HG02623 (cell line): ENCODE measurements at regions not wholly inside any gene's neighbourhood (a gene's known extent, or its start where the extent isn't known, plus 50 kb on each side); places are given as distances from the start of the nearest gene placed in this dataset.
"Not testable (repeated sequence)": the region's sequence is repeated elsewhere in the genome, so short reads cannot be mapped to it uniquely, and the experiment has no call there.

Source experiments
- ATAC-seq: cut with Tn5 transposase; IDR thresholded peaks from one replicate; pipeline ENCODE4 v1.9.1; 2021; ENCODE audit warnings: moderate library complexity; ENCODE audit not compliant: unreplicated experiment

GRCh38 chr21:5065240-5066211 lies 5455.9 kb upstream of the TPTE start:
- peak; percentile 82 for ATAC-seq

DNA sequence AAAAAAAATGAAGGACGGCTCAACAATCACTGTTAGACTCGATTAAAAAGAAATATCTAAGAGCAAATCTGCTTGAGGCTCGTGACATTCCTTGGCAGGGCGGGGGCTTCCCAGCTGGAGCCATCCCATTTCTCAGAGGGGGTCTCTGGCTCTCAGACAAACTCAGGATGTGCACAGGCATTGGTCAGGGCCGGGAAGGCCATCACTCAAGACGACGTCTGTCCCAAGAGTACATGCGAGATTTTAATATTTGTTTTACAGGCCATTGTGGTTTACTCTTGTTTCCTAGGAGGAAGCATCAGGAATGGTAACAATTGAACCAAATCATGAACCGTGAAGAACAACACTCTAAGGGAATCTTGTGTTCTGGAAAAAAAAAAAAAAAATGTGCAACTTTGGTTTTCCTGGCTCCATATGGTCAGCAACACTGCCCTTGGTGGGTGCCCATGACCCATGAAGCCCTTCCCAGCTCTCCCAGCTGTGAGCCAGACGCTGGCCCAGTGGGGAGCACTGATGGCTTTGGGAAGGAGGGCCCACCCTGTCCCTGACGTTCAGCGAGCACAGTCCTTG lies 5454.6 kb upstream of the TPTE start:
- ATAC-seq = not testable (repeated sequence)

DNA sequence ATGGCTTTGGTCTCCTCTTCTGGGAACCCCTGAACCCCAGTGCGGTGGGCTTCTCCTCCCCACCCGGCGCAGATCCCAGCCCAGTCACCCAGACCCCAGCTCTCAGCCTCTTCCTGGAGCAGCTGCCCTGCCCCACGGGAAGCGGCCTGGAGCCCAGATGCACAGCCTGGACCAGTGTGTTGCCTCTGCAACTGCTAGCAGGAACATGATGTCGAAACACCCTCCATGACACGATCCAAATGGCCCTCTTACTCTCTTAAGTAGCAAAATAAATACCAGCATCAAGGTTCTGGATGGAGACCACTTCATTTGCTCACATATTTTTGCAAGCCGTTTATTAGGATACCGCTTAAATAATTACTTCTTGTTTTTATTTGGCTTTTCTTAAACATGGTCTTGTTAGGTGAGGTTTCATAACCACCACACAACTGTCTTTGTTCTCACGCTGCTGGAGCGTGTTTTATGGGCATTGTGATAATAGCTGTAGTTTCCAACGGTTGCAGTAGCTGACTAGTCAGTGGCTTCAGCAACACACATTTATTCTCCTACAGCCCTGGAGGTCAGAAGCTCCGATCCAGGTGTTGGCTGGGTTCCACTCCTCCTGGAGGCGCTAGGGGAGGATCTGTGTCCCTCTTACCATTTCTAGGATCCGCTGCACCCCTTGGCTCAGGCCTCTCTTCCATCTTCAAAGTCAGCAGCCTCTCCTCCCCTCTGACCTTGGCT lies 5453.9 kb upstream of the TPTE start:
- ATAC-seq = not testable (repeated sequence)

DNA sequence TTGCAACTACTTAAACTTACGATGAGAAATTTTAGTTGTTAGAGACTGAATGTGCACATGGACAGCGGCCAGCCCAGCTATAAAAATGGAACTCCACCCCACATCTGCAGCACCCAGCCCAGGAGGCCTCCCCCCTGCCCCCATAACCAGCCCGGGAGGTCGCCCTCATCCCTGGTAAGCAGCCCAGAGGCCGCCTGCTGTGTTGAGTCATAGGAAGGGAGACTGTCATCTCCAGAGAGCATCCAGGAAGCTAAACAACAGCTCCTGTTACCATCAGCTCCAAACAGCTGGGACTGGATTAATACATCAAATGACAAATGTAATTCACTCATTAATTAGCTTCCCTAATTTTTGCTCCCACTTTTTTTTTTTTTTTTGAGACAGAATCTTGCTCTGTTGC lies 5452.7 kb upstream of the TPTE start:
- not testable (repeated sequence) for ATAC-seq

GRCh38 chr21:5071180-5071579 lies 5450.2 kb upstream of the TPTE start:
- not testable (repeated sequence) for ATAC-seq

DNA sequence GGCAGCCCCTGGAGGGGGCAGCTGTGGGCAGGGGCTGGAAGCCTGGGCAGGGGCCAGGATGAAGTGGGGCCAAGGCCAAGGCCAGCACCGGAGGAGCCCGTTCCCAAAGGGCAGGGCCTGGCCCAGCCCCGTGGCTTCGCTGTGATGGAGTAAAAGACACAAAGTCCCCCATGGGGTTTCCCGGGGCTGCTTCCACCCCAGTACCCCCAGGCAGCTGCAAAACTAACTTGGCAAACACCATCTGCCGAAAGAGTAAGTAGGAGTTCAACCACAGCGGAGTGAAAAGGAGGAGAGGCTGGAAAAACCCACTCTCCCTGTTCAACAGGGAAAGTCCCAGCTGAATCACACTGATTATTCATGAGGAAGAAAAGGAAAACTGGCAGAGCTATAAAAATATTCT lies 5444.5 kb upstream of the TPTE start:
- ATAC-seq = not testable (repeated sequence)

GRCh38 chr21:5079361-5079760 lies 5442.0 kb upstream of the TPTE start:
- ATAC-seq = not testable (repeated sequence)

- ATAC-seq = not testable (repeated sequence)
Observed at GRCh38 chr21:5080015-5080414, 5441.4 kb upstream of the TPTE start.

DNA sequence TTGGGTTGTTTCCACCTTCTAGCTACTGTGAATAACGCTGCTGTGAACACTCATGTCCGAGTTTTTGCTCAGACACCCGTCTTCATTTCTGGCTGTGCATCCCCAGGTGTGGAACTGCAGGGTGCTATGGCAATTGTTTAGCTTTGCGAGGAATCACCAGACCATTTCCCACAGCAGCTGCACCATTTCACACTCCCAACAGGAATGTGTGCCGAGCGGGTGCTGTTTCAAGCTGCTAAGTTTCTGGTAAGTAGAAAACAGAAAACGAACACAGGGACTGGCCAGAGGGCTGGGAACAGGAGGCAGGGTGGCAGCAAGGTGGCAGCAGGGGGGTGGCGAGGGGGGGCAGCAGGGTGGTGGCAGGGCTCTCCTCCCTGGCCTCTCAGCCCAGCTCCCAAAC lies 5437.1 kb upstream of the TPTE start:
- not testable (repeated sequence) for ATAC-seq

GRCh38 chr21:5085456-5085855 lies 5435.9 kb upstream of the TPTE start:
- ATAC-seq = not testable (repeated sequence)

DNA sequence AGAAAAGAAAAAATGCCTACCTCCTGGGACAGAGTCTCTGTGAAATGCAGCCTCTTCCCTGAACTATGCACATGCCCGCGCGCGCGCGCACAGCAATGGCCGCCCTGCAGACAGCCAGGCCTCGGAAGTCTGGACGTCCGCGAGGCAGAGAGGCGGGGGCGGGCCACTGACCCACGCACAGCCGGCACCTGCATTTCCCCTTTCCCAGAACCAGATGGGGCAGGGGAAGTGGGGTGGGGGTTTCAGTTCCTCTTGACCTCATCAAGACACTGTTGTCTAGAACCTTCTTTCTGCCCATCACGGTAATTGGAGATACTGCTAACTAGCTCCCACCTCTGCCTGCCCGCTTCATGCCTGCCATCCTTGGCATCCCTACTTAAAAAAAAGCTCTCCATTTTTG lies 5435.0 kb upstream of the TPTE start:
- not testable (repeated sequence) for ATAC-seq

GRCh38 chr21:5088820-5089219 lies 5432.6 kb upstream of the TPTE start:
- not testable (repeated sequence) for ATAC-seq

DNA sequence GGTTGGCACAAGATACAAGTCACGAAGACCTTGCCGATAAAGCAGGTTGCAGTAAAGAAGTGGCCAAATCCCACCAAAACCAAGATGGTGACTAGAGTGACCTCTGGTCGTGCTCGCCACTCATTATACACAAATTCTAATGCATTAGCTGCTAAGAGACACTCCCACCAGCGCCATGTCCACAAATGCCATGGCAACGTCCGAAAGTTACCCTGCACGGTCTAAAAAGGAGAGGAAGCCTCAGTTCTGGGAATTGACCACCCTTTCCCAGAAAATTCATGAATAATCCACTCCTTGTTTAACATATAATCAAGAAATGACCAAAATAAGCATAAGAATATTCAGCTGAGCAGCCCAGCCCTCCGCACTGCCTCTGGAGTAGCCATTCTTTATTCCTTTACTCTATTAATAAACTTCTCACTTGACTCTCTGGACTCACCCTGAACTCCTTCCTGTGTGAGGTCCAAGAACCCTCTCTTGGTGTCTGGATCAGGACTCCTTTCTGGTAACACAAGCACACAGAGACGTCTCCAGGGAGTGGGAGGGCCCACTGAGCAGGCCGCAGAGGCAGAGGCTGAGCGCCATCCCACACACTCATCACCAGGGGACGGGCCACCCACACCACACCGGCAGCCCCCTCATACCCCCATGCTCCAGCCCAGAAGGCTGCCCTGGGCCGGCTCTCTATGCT lies 5431.8 kb upstream of the TPTE start:
- ATAC-seq = not testable (repeated sequence)

- not testable (repeated sequence) for ATAC-seq
Observed at GRCh38 chr21:5090132-5091079, 5431.0 kb upstream of the TPTE start.

- ATAC-seq = not testable (repeated sequence)
Observed at GRCh38 chr21:5091274-5091673, 5430.1 kb upstream of the TPTE start.

GRCh38 chr21:5095628-5096027 lies 5425.8 kb upstream of the TPTE start:
- not testable (repeated sequence) for ATAC-seq

DNA sequence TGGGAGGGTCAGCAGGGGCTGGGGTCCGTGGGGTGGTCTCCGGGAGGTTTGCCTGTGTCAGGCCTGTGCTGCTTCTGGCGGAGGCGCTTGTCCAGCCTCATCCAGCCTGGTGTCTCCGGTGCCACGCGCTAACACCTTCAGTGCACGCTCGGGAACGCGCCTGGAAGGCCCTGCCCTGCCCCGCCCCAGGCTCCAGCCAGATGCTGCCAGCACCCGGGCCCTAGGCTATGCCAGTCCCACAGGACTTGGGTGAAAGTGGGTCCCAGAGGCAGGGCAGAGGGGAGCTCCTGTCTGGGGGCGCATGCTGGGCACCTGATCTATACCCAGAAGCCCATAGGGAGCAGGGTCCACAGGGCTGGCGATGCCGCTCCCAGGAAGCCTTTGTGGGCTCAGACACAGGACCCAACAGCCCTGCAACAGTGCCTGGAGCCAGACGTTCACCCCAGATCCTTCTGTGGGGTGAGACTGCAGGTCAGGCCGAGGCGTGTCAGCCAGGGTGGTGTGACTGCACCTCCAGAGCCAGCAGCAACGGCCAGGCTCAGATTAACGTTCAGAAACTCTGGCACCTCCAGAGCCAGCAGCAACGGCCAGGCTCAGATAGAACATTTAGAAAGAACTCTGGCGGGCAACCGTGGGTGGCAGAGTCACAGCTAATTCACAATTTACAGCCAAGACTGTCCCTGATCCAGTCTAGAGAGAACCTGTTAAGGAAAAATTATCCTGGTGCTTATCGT lies 5423.2 kb upstream of the TPTE start:
- not testable (repeated sequence) for ATAC-seq

- not testable (repeated sequence) for ATAC-seq
Observed at GRCh38 chr21:5100604-5101174, 5420.7 kb upstream of the TPTE start.

DNA sequence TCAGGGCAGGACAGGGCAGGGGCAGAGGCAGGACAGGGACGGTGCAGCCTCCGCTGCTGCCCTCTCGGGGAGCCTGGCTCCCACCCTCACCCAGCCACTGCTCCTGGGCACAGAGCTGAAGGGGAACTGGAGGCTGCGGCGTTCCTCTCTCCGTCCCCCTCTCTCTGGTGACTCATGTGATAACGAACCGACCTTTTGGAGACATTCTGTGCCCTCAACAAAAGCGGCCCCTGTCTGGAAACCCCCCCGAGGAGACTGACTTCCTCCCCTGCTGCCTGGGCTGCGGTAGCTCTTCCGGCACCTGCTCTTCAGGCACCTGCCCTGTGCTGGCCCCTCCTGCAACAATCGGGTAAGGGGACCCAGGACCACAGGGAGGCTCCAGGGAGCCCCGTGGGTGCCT lies 5419.6 kb upstream of the TPTE start:
- not testable (repeated sequence) for ATAC-seq
